ENCODE measurements at regions not wholly inside any gene's neighbourhood (a gene's known extent, or its start where the extent isn't known, plus 50 kb on each side); places are given as distances from the start of the nearest gene placed in this dataset.
"Not testable (repeated sequence)": the region's sequence is repeated elsewhere in the genome, so short reads cannot be mapped to it uniquely, and the experiment has no call there.

GRCh38 chr16:22712471-22712870 lies 101.5 kb upstream of the HS3ST2 start:
- TF ChIP-seq CTCF (conservative IDR thresholded peaks at IDR 0.05; ENCODE audit: low read length), result no peak
- TF ChIP-seq EZH2phosphoT487 (IDR thresholded peaks at IDR 0.05; ENCODE audit: borderline replicate concordance), result no peak
- no peak overlapping the region for H2AFZ ChIP-seq (ENCODE audit: low read length)
- H3K9ac ChIP-seq (ENCODE audit: low read depth, low read length, poor library complexity, severe bottlenecking), result no peak overlapping the region

GRCh38 chr16:22718598-22718997 lies 95.4 kb upstream of the HS3ST2 start:
- H2AFZ ChIP-seq (ENCODE audit: low read length); H3K9me3 ChIP-seq (ENCODE audit: insufficient read depth, low read depth, low read length); H3F3A ChIP-seq (ENCODE audit: low read depth); H3K79me2 ChIP-seq (ENCODE audit: insufficient read depth, low read length); H3K4me1 ChIP-seq (ENCODE audit: insufficient read depth, low read length, poor library complexity, severe bottlenecking); H3K4me3 ChIP-seq (ENCODE audit: low read length, poor library complexity, severe bottlenecking); H3K9ac ChIP-seq (ENCODE audit: low read depth, low read length, poor library complexity, severe bottlenecking); H4K20me1 ChIP-seq (ENCODE audit: insufficient read depth, low read length, poor library complexity, severe bottlenecking); H3K27me3 ChIP-seq (ENCODE audit: insufficient read depth, low read length, poor library complexity, severe bottlenecking); H3K4me2 ChIP-seq (ENCODE audit: low read depth, low read length, poor library complexity, severe bottlenecking); H3K36me3 ChIP-seq (ENCODE audit: insufficient read depth, low read length); H3K9me2 ChIP-seq (replicated peaks; ENCODE audit: low read depth, low read length): not testable (repeated sequence)

More at GRCh38 chr16:22712471-22712870, 101.5 kb upstream of the HS3ST2 start:
- no peaks in the 10 kb centered on the region for H4K20me1 ChIP-seq (ENCODE audit: insufficient read depth, low read length, poor library complexity, severe bottlenecking)
- no peaks in the 10 kb centered on the region for H3K36me3 ChIP-seq (ENCODE audit: insufficient read depth, low read length)
- no peaks in the 10 kb centered on the region for H3K4me1 ChIP-seq (ENCODE audit: insufficient read depth, low read length, poor library complexity, severe bottlenecking)
- no peaks in the 10 kb centered on the region for H3F3A ChIP-seq (ENCODE audit: low read depth)
- H3K27me3 ChIP-seq (ENCODE audit: insufficient read depth, low read length, poor library complexity, severe bottlenecking), result peaks cover 8% of the 10 kb centered on the region
- H3K9me2 ChIP-seq (replicated peaks; ENCODE audit: low read depth, low read length), result no peaks in the 10 kb centered on the region
- no peak overlapping the region for H3K4me2 ChIP-seq (ENCODE audit: low read depth, low read length, poor library complexity, severe bottlenecking)
- H3K4me3 ChIP-seq (ENCODE audit: low read length, poor library complexity, severe bottlenecking), result no peak overlapping the region
- no peaks in the 10 kb centered on the region for H3K79me2 ChIP-seq (ENCODE audit: insufficient read depth, low read length)
- peaks cover 10% of the 10 kb centered on the region; the same call in 1 of the 2 replicates for H3K9me3 ChIP-seq (ENCODE audit: insufficient read depth, low read depth, low read length)

GRCh38 chr16:22719945-22720344 lies 94.0 kb upstream of the HS3ST2 start:
- no peaks in the 10 kb centered on the region for H3K4me1 ChIP-seq (ENCODE audit: insufficient read depth, low read length, poor library complexity, severe bottlenecking)
- no peak overlapping the region for H3K4me3 ChIP-seq (ENCODE audit: low read length, poor library complexity, severe bottlenecking)
- H3K79me2 ChIP-seq (ENCODE audit: insufficient read depth, low read length), result no peaks in the 10 kb centered on the region
- H3K4me2 ChIP-seq (ENCODE audit: low read depth, low read length, poor library complexity, severe bottlenecking), result no peak overlapping the region
- H3K9me3 ChIP-seq (ENCODE audit: insufficient read depth, low read depth, low read length), result no peaks in the 10 kb centered on the region
- H3K27me3 ChIP-seq (ENCODE audit: insufficient read depth, low read length, poor library complexity, severe bottlenecking), result no peaks in the 10 kb centered on the region
- TF ChIP-seq EZH2phosphoT487 (IDR thresholded peaks at IDR 0.05; ENCODE audit: borderline replicate concordance) (no peak), CTCF (conservative IDR thresholded peaks at IDR 0.05; ENCODE audit: low read length) (no peak)
- no peak overlapping the region for H2AFZ ChIP-seq (ENCODE audit: low read length)
- H3K9ac ChIP-seq (ENCODE audit: low read depth, low read length, poor library complexity, severe bottlenecking), result no peak overlapping the region
- H3F3A ChIP-seq (ENCODE audit: low read depth), result no peaks in the 10 kb centered on the region
- H3K9me2 ChIP-seq (replicated peaks; ENCODE audit: low read depth, low read length), result no peaks in the 10 kb centered on the region
- no peaks in the 10 kb centered on the region for H4K20me1 ChIP-seq (ENCODE audit: insufficient read depth, low read length, poor library complexity, severe bottlenecking)
- H3K36me3 ChIP-seq (ENCODE audit: insufficient read depth, low read length), result no peaks in the 10 kb centered on the region

GRCh38 chr16:22721511-22722100 lies 92.4 kb upstream of the HS3ST2 start:
- no peaks in the 10 kb centered on the region for H3K9me2 ChIP-seq (replicated peaks; ENCODE audit: low read depth, low read length)
- H3K4me3 ChIP-seq (ENCODE audit: low read length, poor library complexity, severe bottlenecking), result no peak overlapping the region
- H3K9ac ChIP-seq (ENCODE audit: low read depth, low read length, poor library complexity, severe bottlenecking), result no peak overlapping the region
- H3K4me2 ChIP-seq (ENCODE audit: low read depth, low read length, poor library complexity, severe bottlenecking), result no peak overlapping the region
- H2AFZ ChIP-seq (ENCODE audit: low read length), result no peak overlapping the region
- H3K9me3 ChIP-seq (ENCODE audit: insufficient read depth, low read depth, low read length), result no peaks in the 10 kb centered on the region
- H3F3A ChIP-seq (ENCODE audit: low read depth), result no peaks in the 10 kb centered on the region
- H3K4me1 ChIP-seq (ENCODE audit: insufficient read depth, low read length, poor library complexity, severe bottlenecking), result no peaks in the 10 kb centered on the region
- TF ChIP-seq CTCF (conservative IDR thresholded peaks at IDR 0.05; ENCODE audit: low read length), result no peak
- TF ChIP-seq EZH2phosphoT487 (IDR thresholded peaks at IDR 0.05; ENCODE audit: borderline replicate concordance), result no peak
- no peaks in the 10 kb centered on the region for H3K27me3 ChIP-seq (ENCODE audit: insufficient read depth, low read length, poor library complexity, severe bottlenecking)
- H3K36me3 ChIP-seq (ENCODE audit: insufficient read depth, low read length), result no peaks in the 10 kb centered on the region
- no peaks in the 10 kb centered on the region for H4K20me1 ChIP-seq (ENCODE audit: insufficient read depth, low read length, poor library complexity, severe bottlenecking)
- H3K79me2 ChIP-seq (ENCODE audit: insufficient read depth, low read length), result no peaks in the 10 kb centered on the region

- not testable (repeated sequence) for H3K79me2 ChIP-seq (ENCODE audit: insufficient read depth, low read length); H3K9me2 ChIP-seq (replicated peaks; ENCODE audit: low read depth, low read length); H3K9me3 ChIP-seq (ENCODE audit: insufficient read depth, low read depth, low read length); H3K4me3 ChIP-seq (ENCODE audit: low read length, poor library complexity, severe bottlenecking); H2AFZ ChIP-seq (ENCODE audit: low read length); H3K36me3 ChIP-seq (ENCODE audit: insufficient read depth, low read length); H3K4me1 ChIP-seq (ENCODE audit: insufficient read depth, low read length, poor library complexity, severe bottlenecking); H3K9ac ChIP-seq (ENCODE audit: low read depth, low read length, poor library complexity, severe bottlenecking); H3K27me3 ChIP-seq (ENCODE audit: insufficient read depth, low read length, poor library complexity, severe bottlenecking); H4K20me1 ChIP-seq (ENCODE audit: insufficient read depth, low read length, poor library complexity, severe bottlenecking); H3F3A ChIP-seq (ENCODE audit: low read depth); H3K4me2 ChIP-seq (ENCODE audit: low read depth, low read length, poor library complexity, severe bottlenecking)
Observed at GRCh38 chr16:22722551-22723541, 91.1 kb upstream of the HS3ST2 start.

All from Loucy (cell line).